ENCODE measurements at regions not wholly inside any gene's neighbourhood (a gene's known extent, or its start where the extent isn't known, plus 50 kb on each side); places are given as distances from the start of the nearest gene placed in this dataset.

GRCh38 chr4:162787120-162787519 lies 379.6 kb downstream of the NAF1 start:
- H3K27me3 ChIP-seq (ENCODE audit: control insufficient read depth, insufficient read depth, low read length), result no peaks in the 10 kb centered on the region
- CTCF ChIA-PET, result no interaction called here
- H3K4me3 ChIP-seq (ENCODE audit: low read depth, low read length), result no peak overlapping the region
- TF ChIP-seq, protein P1, sequence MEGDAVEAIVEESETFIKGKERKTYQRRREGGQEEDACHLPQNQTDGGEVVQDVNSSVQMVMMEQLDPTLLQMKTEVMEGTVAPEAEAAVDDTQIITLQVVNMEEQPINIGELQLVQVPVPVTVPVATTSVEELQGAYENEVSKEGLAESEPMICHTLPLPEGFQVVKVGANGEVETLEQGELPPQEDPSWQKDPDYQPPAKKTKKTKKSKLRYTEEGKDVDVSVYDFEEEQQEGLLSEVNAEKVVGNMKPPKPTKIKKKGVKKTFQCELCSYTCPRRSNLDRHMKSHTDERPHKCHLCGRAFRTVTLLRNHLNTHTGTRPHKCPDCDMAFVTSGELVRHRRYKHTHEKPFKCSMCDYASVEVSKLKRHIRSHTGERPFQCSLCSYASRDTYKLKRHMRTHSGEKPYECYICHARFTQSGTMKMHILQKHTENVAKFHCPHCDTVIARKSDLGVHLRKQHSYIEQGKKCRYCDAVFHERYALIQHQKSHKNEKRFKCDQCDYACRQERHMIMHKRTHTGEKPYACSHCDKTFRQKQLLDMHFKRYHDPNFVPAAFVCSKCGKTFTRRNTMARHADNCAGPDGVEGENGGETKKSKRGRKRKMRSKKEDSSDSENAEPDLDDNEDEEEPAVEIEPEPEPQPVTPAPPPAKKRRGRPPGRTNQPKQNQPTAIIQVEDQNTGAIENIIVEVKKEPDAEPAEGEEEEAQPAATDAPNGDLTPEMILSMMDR (IDR thresholded peaks at IDR 0.05; ENCODE audit: low read depth, low read length), result no peak
- no peak for DNase-seq (ENCODE audit: low read depth, low spot score)
- no peak overlapping the region for H3K27ac ChIP-seq (ENCODE audit: low read depth, low read length)
- POLR2A ChIA-PET, result no interaction called here
- peaks cover 5% of the 10 kb centered on the region for H3K9me3 ChIP-seq (ENCODE audit: control insufficient read depth, insufficient read depth, low read length)

GRCh38 chr4:162782778-162783525 lies 383.7 kb downstream of the NAF1 start:
- Histone ChIP-seq H3K27ac (ENCODE audit: low read depth, low read length) (no peak overlapping the region), H3K4me3 (ENCODE audit: low read depth, low read length) (no peak overlapping the region), H3K9me3 (ENCODE audit: control insufficient read depth, insufficient read depth, low read length) (peaks cover 5% of the 10 kb centered on the region), H3K27me3 (ENCODE audit: control insufficient read depth, insufficient read depth, low read length) (no peaks in the 10 kb centered on the region)
- ChIA-PET POLR2A (no interaction called here), CTCF (no interaction called here)
- TF ChIP-seq, protein P1 (IDR thresholded peaks at IDR 0.05; ENCODE audit: low read depth, low read length), result no peak
- DNase-seq (ENCODE audit: low read depth, low spot score), result no peak

- POLR2A ChIA-PET, result no interaction called here
- H3K27me3 ChIP-seq (ENCODE audit: control insufficient read depth, insufficient read depth, low read length), result no peaks in the 10 kb centered on the region
- no peak overlapping the region for H3K27ac ChIP-seq (ENCODE audit: low read depth, low read length)
- TF ChIP-seq, protein P1 (IDR thresholded peaks at IDR 0.05; ENCODE audit: low read depth, low read length), result no peak
- H3K4me3 ChIP-seq (ENCODE audit: low read depth, low read length), result no peak overlapping the region
- CTCF ChIA-PET, result no interaction called here
- H3K9me3 ChIP-seq (ENCODE audit: control insufficient read depth, insufficient read depth, low read length), result peaks cover 5% of the 10 kb centered on the region
- no peak for DNase-seq (ENCODE audit: low read depth, low spot score)
Observed at GRCh38 chr4:162782096-162782777, 384.5 kb downstream of the NAF1 start.

GRCh38 chr4:162770761-162771490 lies 395.8 kb downstream of the NAF1 start:
- CTCF ChIA-PET, result no interaction called here

More at GRCh38 chr4:162770761-162771490, 395.8 kb downstream of the NAF1 start:
- no peak overlapping the region for H3K4me3 ChIP-seq (ENCODE audit: low read depth, low read length)
- no peaks in the 10 kb centered on the region for H3K27me3 ChIP-seq (ENCODE audit: control insufficient read depth, insufficient read depth, low read length)
- POLR2A ChIA-PET, result no interaction called here
- no peak for DNase-seq (ENCODE audit: low read depth, low spot score)
- TF ChIP-seq, protein P1 (IDR thresholded peaks at IDR 0.05; ENCODE audit: low read depth, low read length), result no peak
- H3K9me3 ChIP-seq (ENCODE audit: control insufficient read depth, insufficient read depth, low read length), result no peaks in the 10 kb centered on the region; the same call in 1 of the 2 replicates
- H3K27ac ChIP-seq (ENCODE audit: low read depth, low read length), result no peak overlapping the region

All from AG04450 (cell line).